D341Med (cell line): ENCODE measurements at regions not wholly inside any gene's neighbourhood (a gene's known extent, or its start where the extent isn't known, plus 50 kb on each side); places are given as distances from the start of the nearest gene placed in this dataset.

Source experiments
- DNase-seq: peaks from one replicate; pipeline ENCODE4 v3.0.0; 2012; ENCODE audit warnings: low spot score

DNA sequence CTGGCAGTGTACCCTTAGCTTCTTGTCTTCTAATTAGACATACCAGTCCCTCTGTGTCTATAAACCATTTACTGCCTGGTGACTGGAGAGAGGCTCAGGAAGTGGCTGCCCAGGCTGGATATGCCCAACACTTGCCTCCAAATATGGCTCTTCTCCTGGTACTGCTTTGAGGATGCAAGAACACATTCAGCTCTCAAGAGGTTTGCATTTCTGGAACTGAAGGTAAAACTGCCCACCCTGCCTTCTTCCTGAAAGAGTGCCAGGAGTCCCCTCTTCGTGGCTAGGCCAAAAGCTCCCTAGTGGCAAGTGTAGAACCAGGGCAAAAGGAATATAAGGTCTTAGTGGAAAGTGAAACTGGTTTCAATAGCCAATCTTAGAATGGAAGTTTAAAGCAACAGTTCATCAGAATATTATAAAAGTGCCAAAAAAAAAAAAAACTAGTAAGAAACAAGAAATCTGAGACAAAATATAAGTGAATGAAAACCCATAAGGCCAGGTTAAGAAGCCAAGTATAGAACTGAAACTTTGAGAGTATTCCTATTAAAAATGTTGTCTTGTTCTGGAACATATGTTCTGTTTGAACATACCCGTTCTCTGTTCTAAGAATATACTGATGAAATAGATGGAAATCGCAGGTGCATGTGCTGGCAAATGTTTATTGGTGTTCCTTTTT, 77.2 kb upstream of the CTTNBP2NL start:
- no peak for DNase-seq

DNA sequence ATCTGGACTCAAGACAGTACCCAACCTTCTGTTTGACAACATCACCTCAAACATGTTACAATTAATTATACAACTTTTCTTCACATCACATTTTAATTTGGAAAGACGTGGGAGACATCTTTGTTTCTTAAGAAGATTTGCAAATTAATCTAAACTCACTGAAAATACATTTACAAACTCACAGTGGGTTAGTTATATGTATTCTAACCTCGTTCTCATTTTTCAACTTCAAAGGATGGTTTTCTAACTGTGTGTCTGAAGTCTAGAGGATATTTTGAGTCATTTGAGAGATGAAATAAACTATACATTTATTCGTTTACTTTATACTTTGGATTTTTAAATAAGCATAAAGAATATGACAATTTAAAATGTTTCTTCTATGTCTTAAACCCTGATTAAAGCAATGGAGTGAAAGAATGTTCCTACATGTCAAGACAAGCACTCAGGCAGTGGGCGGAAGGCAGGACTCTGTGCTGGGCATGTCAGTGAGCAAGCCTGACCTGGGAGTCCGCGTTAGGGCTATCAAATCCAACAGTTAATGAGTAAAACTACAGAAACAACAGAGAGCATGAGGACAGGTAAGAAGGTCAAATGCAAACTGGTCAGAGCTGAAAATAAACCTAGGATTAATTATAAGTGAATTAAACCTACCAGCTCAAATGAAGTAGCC, 76.5 kb upstream of the CTTNBP2NL start:
- DNase-seq, result no peak

DNA sequence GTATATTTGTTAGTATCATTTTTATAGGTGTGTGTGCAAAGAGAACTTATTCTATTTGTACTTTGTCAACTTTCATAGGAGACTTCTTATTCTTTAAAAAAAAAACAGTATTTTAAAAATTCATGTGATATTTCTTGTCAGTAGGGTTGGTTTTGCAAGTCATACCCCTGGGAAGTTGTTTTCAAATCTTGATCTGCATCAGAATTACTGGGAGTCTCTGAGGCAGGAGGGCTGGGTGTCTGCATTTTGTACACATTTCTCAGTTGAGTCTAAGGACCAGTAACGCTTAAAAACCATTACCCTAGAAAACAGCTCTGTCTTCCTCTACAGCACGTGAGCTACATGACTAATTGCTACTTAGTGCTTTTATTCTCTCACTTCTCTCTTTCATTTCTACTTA, 76.0 kb upstream of the CTTNBP2NL start:
- DNase-seq, result no peak

DNA sequence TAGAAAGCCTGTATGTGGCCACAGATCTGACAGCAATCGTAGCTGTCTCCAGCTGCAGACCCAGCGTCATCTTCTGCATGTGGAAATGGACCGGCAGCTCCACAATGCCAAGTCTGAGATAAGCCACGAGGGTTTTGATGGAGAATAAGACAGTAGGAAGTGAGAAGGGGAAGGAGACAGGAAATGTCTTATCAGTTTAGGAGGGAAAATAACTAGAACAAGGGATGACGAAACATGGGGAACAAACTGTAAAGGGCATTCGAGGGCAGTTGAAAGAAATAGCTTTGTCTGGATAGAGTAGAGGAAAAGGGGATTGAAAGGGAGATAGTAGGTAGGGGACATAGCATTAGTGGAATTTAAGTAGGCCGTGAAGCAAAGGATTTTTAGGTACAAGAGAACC, 74.0 kb upstream of the CTTNBP2NL start:
- DNase-seq, result no peak

DNA sequence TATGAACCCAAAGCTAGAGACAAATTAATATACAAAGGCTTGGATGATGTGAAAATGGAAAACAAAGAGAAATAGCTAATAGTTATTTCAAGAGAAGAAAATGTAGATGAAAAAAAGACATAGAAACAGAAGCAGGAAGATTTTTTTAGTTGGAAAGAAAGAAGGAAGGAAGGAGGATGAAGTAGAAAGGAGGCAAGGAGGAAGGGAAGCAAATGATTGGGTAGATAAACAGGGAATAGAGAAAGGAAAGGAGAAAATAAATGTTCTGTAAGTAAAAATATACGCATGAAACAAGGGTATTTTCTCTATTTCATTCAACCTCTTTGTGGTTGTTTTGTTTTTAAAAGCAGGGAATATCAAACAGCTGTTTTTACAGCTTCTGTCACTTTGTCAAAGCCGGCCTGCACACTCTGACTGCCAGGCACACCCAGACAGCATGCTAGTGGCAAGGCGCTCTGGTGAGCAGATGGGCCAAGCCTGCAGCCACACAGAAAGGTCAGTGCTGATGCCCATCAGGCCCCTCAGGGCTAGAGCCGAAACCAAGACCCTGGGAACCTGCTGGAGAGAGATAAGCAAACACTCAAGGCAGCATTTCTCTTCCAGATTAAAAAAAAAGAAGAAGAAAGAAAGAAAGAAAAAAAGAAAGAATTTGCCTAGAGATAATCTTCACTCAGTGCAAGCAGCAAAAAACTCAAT, 72.9 kb upstream of the CTTNBP2NL start:
- no peak for DNase-seq

DNA sequence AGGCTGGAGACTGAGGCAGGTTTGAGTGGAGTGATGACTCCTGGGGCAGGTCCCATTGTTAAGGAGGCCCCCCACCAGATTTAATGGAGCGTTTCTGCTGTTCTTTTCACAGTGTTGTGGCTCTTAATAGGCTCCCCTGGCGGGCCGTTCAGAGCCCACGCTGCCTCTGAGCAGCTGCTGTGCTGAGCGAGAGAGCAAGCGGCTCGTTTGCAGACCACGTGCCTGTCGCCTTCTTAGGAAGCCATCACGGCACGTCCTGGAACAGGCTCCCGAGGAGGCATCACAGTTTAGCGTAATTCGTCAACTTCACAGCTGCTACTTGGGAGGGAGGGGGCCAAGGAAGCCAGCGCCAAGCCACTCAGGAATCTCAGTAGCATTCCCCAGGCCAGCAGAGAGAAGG, 70.5 kb upstream of the CTTNBP2NL start:
- DNase-seq, result no peak

DNA sequence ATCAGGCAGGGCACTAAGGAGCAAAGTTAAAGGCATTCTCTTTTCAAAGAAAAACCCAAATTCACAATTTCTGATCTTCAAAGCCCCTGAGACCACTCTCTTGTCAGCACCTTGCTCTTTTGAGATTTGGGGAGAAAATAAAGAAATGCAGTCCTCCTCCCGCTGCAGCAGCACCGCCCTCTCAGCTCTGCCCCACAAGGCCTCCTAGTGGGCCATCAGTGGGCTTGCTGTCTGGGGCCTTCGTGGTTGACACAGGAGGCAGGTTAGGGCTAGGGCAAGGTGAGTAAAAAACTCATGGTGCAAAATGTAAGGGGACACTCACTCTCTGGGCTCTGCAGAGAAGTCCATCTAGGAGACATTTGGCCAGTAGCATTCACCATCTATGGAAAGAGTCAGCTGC, 67.4 kb upstream of the CTTNBP2NL start:
- no peak for DNase-seq

DNA sequence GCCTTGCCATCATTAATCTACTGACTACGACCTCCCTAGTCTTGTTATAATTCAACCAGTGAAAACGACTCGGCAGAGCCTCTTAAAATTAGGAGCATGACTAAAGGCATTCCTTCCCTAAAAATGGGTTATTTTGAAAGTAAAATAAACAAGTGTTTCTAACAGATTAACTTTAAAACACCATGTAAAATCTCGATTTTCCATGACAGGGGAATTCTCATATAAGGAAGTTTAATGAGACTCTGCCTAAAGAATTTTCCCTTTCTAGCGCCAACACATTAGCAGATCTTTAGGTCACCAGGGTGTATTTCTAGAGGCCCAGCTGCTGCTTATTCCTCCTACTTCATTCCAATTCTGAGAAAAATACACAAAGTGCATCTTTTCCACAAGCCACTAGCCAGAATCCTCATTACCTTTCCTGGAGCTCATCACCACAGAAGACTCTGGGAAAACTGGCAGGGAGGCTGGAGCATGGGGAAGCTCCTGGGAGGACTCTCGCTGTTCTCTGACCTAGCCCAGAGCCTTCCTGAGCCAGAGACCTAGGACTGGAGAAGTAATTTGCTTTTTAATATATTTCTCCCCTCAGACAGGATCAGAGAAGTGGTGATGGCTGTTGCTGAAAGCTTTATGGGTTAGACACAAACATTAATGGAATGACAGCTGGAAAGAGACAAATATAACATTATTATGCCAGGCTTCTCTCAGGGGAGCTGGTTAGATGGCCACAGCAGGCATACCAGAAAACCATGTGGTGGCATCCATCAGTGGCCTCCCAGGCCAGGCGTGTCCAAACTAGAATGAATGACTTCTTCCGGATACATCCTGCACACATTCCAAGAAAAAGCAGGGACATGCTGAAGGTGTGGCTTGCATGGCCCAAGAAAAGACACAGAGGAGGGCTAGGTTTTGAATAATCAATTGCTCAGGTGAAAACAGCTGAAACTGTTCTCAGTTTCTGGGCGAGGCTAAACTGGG, 63.6 kb upstream of the CTTNBP2NL start:
- no peak for DNase-seq

DNA sequence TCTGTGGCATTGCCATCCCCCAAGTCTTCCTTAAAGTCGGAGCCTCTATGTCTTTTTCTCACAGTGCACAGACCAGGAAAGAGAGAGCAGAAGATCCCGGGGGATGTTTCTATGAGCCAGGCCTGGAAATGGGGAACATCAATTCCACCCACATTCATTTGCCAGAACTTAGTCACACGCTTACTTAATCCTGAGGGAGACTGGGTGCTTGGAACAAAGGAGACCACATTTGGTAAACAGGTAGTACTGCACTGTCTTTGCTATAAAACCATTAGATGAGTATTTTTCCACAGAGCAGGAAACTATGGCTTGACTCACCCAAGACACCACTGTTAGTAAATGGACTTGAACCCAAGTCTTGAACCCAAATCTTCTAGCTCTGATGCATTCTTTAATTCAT, 60.7 kb upstream of the CTTNBP2NL start:
- no peak for DNase-seq

DNA sequence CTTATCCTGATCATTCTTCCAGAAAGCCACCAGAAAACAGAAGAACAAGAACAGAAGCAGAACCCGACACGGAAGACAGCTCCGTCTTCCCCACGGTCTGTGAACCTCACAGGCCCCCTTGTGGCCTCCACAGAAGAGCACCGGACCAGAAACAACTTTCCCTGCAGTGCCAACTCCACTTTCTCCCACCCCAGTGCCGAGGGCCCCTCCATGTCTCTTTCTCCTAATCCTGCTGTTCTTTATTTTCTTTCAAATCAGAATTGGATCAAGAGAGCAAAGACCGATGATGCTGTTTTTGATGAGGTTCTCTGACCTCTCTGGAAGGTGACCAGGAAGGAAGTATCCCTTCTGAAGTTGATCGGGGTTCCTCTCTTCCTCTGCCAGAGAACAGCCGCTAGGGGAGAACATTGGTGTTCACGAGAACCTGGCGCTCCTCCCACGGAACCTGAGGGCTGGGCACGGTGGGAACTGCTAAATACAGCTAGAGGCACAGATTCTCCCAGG, 58.9 kb upstream of the CTTNBP2NL start:
- peak; percentile 56 for DNase-seq

DNA sequence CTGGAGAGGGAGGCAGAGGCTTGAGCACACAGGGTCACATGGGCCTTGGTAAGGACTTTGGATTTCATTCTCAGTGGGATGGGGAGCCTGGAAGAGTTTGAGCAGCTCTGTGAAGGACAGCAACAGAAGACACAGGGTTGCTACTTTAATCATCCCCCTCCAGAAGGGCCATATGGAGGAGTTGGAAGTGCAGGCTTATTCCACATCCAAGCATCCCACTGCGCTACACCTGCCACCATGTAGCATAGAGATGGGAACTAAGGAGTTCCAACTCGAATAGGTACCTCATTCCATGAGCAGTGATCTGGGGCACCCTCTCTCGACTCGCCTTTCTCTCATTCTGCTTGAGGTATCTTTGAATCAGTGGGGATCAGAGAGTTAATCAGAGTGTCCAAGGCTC, 54.0 kb upstream of the CTTNBP2NL start:
- DNase-seq, result no peak

DNA sequence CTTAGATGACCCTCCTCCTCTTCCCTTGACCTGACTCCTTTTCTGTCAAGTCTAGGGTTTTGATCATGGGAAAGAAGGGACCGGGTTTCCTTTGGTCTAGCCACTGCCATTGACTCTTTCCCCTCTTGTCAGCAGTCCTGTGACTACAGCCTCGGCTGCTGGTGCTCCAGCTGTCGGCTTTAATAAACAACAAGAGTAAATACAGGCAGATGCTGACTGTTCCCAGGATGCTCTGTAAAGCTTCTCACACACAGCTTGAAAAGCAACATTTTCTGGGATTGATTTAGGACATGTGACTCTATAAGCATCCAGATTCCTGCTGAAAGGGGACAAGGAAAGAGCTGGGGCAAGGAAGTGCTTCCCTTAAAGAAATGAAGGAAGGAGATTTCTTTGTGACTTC, 53.5 kb upstream of the CTTNBP2NL start:
- no peak for DNase-seq

DNA sequence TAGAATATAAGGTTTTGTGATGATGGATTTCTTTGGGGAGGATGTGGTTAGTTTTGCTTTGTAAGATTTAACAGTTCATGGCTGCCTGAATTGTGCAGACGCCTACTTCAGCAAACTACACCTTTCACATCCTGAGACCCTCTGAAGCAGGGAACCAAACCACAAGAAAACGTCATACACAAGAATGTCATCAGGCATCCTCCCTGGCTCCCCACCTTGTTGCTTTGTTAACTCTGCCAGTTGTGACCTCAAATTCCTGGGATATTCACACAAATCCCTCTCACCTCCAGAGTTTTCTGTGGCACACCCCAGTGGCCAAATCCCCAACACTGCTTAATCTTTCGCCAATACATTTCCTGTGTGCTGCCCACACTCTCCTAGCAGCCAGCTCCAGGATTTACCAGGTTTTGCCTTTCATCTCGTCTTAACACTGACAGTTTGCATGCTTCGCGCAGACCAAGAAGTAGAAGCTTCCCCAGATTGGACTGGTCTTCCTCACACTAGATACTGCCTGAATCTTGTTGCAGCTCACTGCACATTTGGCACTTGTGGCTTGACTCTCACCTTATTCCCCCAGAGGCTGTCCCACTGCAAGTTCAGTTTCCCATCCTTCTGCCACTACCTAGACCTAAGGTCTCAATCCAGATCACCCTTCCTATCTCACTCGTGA, 51.1 kb upstream of the CTTNBP2NL start:
- no peak for DNase-seq
